ENCODE measurements at regions not wholly inside any gene's neighbourhood (a gene's known extent, or its start where the extent isn't known, plus 50 kb on each side); places are given as distances from the start of the nearest gene placed in this dataset.
A peak's percentile ranks its signal among the peaks of the same experiment; 100 is the strongest.

- no peaks in the 10 kb centered on the region for H3K4me1 ChIP-seq
- H3K27me3 ChIP-seq = no peaks in the 10 kb centered on the region
- no peaks in the 10 kb centered on the region for H3K9me3 ChIP-seq
- DNase-seq (no peak), ATAC-seq (ENCODE audit: low FRiP score in 2 of 2) (no peak)
- TF ChIP-seq EP300 (IDR thresholded peaks at IDR 0.05) = no peak
- TF ChIP-seq POLR2A (IDR thresholded peaks at IDR 0.05) = no peak
- no peak for TF ChIP-seq CTCF (IDR thresholded peaks at IDR 0.05)
- no peak overlapping the region for H3K4me3 ChIP-seq
- no peaks in the 10 kb centered on the region for H3K36me3 ChIP-seq
- WGBS, 2 donors = 52 to 58% methylated on average over 1 of the region's 1 CpG
- no peak overlapping the region for H3K27ac ChIP-seq
Observed at GRCh38 chr20:55239269-55239668, 763.9 kb downstream of the DOK5 start.

GRCh38 chr20:55232647-55233046 lies 757.3 kb downstream of the DOK5 start:
- no peak for ATAC-seq (ENCODE audit: low FRiP score in 2 of 2)
- Histone ChIP-seq H3K4me1 (no peaks in the 10 kb centered on the region), H3K27me3 (no peaks in the 10 kb centered on the region), H3K4me3 (no peak overlapping the region), H3K27ac (no peak overlapping the region), H3K36me3 (no peaks in the 10 kb centered on the region), H3K9me3 (no peaks in the 10 kb centered on the region)
- no peak for DNase-seq
- WGBS, 2 donors = 86 to 93% methylated on average over 1 of the region's 1 CpG
- TF ChIP-seq EP300 (IDR thresholded peaks at IDR 0.05) (no peak), POLR2A (IDR thresholded peaks at IDR 0.05) (no peak), POLR2AphosphoS5 (IDR thresholded peaks at IDR 0.05) (no peak), CTCF (IDR thresholded peaks at IDR 0.05) (no peak)

- TF ChIP-seq POLR2AphosphoS5 (IDR thresholded peaks at IDR 0.05) (no peak), EP300 (IDR thresholded peaks at IDR 0.05) (no peak), CTCF (IDR thresholded peaks at IDR 0.05) (no peak), POLR2A (IDR thresholded peaks at IDR 0.05) (no peak)
- Histone ChIP-seq H3K4me3 (no peak overlapping the region), H3K27ac (no peak overlapping the region), H3K27me3 (no peaks in the 10 kb centered on the region), H3K36me3 (no peaks in the 10 kb centered on the region), H3K4me1 (no peaks in the 10 kb centered on the region), H3K9me3 (peaks cover 0 to 5% (median 0%) of the 10 kb centered on the region in 4 donors)
- DNase-seq (no peak), ATAC-seq (ENCODE audit: low FRiP score in 2 of 2) (no peak)
- 47 to 60% methylated on average over 1 of the region's 1 CpG for WGBS, 2 donors
Observed at GRCh38 chr20:55229451-55229850, 754.1 kb downstream of the DOK5 start.

GRCh38 chr20:55216525-55217242 lies 741.3 kb downstream of the DOK5 start:
- Histone ChIP-seq H3K4me3 (no peak overlapping the region), H3K27ac (no peak overlapping the region), H3K4me1 (no peaks in the 10 kb centered on the region), H3K36me3 (no peaks in the 10 kb centered on the region), H3K9me3 (no peaks in the 10 kb centered on the region), H3K27me3 (no peaks in the 10 kb centered on the region)
- DNase-seq (no peak), ATAC-seq (ENCODE audit: low FRiP score in 2 of 2) (peak in 1 of 2 donors; percentile 64)
- WGBS, 2 donors = 60 to 63% methylated on average over 8 of the region's 8 CpGs
- no peak for TF ChIP-seq EP300 (IDR thresholded peaks at IDR 0.05)
- TF ChIP-seq CTCF (IDR thresholded peaks at IDR 0.05) = no peak
- TF ChIP-seq POLR2A (IDR thresholded peaks at IDR 0.05) = no peak
- TF ChIP-seq POLR2AphosphoS5 (IDR thresholded peaks at IDR 0.05) = no peak

GRCh38 chr20:55213653-55214052 lies 738.3 kb downstream of the DOK5 start:
- Histone ChIP-seq H3K27ac (no peak overlapping the region), H3K27me3 (no peaks in the 10 kb centered on the region), H3K36me3 (no peaks in the 10 kb centered on the region), H3K4me3 (no peak overlapping the region), H3K4me1 (no peaks in the 10 kb centered on the region), H3K9me3 (no peaks in the 10 kb centered on the region)
- DNase-seq = no peak
- WGBS, 2 donors = 77 to 82% methylated on average over 6 of the region's 6 CpGs
- TF ChIP-seq POLR2A (IDR thresholded peaks at IDR 0.05) (no peak), EP300 (IDR thresholded peaks at IDR 0.05) (no peak)
- ATAC-seq (ENCODE audit: low FRiP score in 2 of 2) = no peak
